PC-3 (cell line): ENCODE measurements at regions not wholly inside any gene's neighbourhood (a gene's known extent, or its start where the extent isn't known, plus 50 kb on each side); places are given as distances from the start of the nearest gene placed in this dataset.

ENCODE experiments used
- CTCF ChIP-seq: fragments of 300-600 bp; sonication (generic); conservative IDR thresholded peaks from 2 replicates; pipeline ENCODE4 v1.5.1; 2017; ENCODE audit warnings: antibody characterized with exemption, low read depth, mild to moderate bottlenecking, low read length
- EZH2 ChIP-seq: fragments of 300-600 bp; sonication (generic); IDR thresholded peaks from one replicate; pipeline ENCODE4 v1.6.1; 2017; ENCODE audit warnings: antibody characterized with exemption, mild to moderate bottlenecking, low read length; ENCODE audit not compliant: unreplicated experiment
- EZH2phosphoT487 ChIP-seq: fragments of 300-600 bp; sonication (generic); IDR thresholded peaks from 2 replicates; pipeline ENCODE4 v1.6.1; 2018; ENCODE audit warnings: mild to moderate bottlenecking, antibody characterized with exemption, low read length, borderline replicate concordance

GRCh38 chr17:65385726-65386125, 175.7 kb downstream of the AXIN2 start:
- TF ChIP-seq CTCF (no peak), EZH2 (no peak), EZH2phosphoT487 (no peak)
